SK-N-SH (cell line): ENCODE measurements at regions not wholly inside any gene's neighbourhood (a gene's known extent, or its start where the extent isn't known, plus 50 kb on each side); places are given as distances from the start of the nearest gene placed in this dataset.

Source experiments
- NRF1 ChIP-seq: IDR thresholded peaks from 2 replicates; pipeline ENCODE4 v1.6.1; 2012; ENCODE audit warnings: low read depth, mild to moderate bottlenecking, low read length
- POLR2AphosphoS5 ChIP-seq: IDR thresholded peaks from 2 replicates; pipeline ENCODE4 v1.6.1; 2012; ENCODE audit warnings: low read depth, low read length
- TF ChIP-seq, protein P1 (sequence below): fragments of 150-350 bp; IDR thresholded peaks from 2 replicates; pipeline ENCODE4 v1.6.1; 2017; ENCODE audit warnings: antibody characterized with exemption, low read length, low read depth, borderline replicate concordance

DNA sequence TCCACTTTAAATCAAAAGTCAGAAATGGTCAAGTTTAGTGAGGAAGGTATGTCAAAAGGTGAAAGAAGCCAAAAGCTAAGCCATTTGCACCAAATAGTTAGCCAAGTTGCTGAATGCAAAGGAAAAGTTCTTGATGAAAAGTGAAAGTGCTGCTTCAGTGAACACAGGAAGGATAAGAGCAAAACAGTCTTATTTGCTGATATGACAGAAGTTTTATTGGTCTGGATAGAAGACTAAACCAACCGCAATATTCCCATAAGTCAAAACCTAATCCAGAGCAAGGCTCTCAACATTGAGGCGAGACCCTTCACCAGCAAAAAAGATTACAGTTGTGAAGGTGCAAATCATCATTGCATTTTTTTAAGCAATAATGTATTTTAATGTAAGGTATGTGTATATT is 496.5 kb upstream of the LRATD1 start:
- TF ChIP-seq POLR2AphosphoS5, result no peak
- no peak for TF ChIP-seq NRF1
- TF ChIP-seq, protein P1, sequence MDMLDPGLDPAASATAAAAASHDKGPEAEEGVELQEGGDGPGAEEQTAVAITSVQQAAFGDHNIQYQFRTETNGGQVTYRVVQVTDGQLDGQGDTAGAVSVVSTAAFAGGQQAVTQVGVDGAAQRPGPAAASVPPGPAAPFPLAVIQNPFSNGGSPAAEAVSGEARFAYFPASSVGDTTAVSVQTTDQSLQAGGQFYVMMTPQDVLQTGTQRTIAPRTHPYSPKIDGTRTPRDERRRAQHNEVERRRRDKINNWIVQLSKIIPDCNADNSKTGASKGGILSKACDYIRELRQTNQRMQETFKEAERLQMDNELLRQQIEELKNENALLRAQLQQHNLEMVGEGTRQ, result no peak
